Stomach smooth muscle (tissue), 2 donors: ENCODE measurements at regions not wholly inside any gene's neighbourhood (a gene's known extent, or its start where the extent isn't known, plus 50 kb on each side); places are given as distances from the start of the nearest gene placed in this dataset.

Experiments
- H3K27ac ChIP-seq: one replicate; pipeline ENCODE4 v1.7.0; 2013; ENCODE audit warnings: mild to moderate bottlenecking, low read length, inconsistent platforms
- H3K27me3 ChIP-seq, 2 donors: one replicate each; pipeline ENCODE4 v1.7.0; 2013; ENCODE audit warnings: low read length in 2 of 2; ENCODE audit not compliant: insufficient read depth in 2 of 2, control insufficient read depth in 1 of 2
- H3K36me3 ChIP-seq, 2 donors: one replicate each; pipeline ENCODE4 v1.7.0; 2013; ENCODE audit warnings: low read length in 2 of 2; ENCODE audit not compliant: control insufficient read depth in 2 of 2, insufficient read depth in 2 of 2
- H3K4me1 ChIP-seq: one replicate; pipeline ENCODE4 v1.7.0; 2013; ENCODE audit warnings: low read length; ENCODE audit not compliant: control insufficient read depth, insufficient read depth
- H3K4me3 ChIP-seq, 2 donors: one replicate each; pipeline ENCODE4 v1.7.0; 2013; ENCODE audit warnings: low read length in 2 of 2
- H3K9ac ChIP-seq, 2 donors: one replicate each; pipeline ENCODE4 v1.7.0; 2013; ENCODE audit warnings: low read length in 2 of 2, mild to moderate bottlenecking in 1 of 2
- H3K9me3 ChIP-seq, 2 donors: one replicate each; pipeline ENCODE4 v1.7.0; 2013; ENCODE audit warnings: low read length in 2 of 2; ENCODE audit not compliant: control insufficient read depth in 2 of 2
- donor health status: healthy.
- donor health status: Pancreatic carcinoma.

GRCh38 chr2:128635361-128635900 is 316.8 kb upstream of the HS6ST1 start:
- Histone ChIP-seq H3K4me1 (no peaks in the 10 kb centered on the region), H3K36me3 (no peaks in the 10 kb centered on the region), H3K27ac (no peak overlapping the region), H3K9me3 (no peaks in the 10 kb centered on the region), H3K27me3 (no peaks in the 10 kb centered on the region), H3K9ac (no peak overlapping the region), H3K4me3 (no peak overlapping the region)

GRCh38 chr2:128636802-128637147 is 318.1 kb upstream of the HS6ST1 start:
- H3K9me3 ChIP-seq = no peaks in the 10 kb centered on the region
- H3K9ac ChIP-seq = no peak overlapping the region
- no peaks in the 10 kb centered on the region for H3K36me3 ChIP-seq
- H3K4me1 ChIP-seq = no peaks in the 10 kb centered on the region
- no peaks in the 10 kb centered on the region for H3K27me3 ChIP-seq
- no peak overlapping the region for H3K4me3 ChIP-seq
- H3K27ac ChIP-seq = no peak overlapping the region

GRCh38 chr2:128637481-128638155 is 318.9 kb upstream of the HS6ST1 start:
- Histone ChIP-seq H3K36me3 (no peaks in the 10 kb centered on the region), H3K27ac (no peak overlapping the region), H3K9me3 (no peaks in the 10 kb centered on the region), H3K4me1 (no peaks in the 10 kb centered on the region), H3K9ac (no peak overlapping the region), H3K27me3 (no peaks in the 10 kb centered on the region), H3K4me3 (no peak overlapping the region)

DNA sequence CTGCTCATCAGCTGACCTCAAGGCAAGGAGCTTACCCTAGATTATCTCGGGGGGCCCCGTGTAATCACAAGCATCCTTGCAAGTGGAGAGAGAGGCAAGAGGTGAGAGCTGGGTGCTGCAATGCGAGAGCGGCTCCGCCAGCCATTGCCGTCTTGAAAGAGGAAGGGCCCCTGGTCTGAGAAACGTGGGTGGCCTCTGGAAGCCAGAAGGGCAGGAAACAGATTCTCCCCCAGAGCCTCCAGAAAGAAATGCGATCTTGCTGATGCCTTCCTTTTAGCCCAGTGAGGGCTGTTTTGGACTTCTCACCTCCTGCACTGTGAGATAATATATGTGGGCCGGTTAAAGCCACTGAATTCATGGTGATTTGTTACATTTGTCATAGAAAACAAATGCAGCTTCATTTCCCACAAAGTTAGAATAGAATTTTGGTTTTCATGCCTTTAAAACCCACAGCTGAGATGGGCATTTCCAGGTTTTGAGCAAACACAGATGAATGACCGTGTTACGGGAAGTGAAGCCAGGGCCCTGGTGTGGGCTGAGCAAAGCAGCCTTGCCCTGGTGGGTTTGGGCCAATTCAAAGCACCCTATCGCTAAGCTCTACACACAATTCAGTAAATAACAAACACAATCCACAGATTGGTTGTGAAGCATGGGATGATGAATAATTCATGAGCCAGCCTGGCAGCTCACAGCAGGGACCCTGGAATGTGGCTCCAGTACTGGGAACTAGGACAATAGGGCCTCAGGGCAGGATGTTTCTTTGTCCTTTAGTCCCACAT is 319.9 kb upstream of the HS6ST1 start:
- Histone ChIP-seq H3K9me3 (no peaks in the 10 kb centered on the region), H3K27ac (no peak overlapping the region), H3K9ac (no peak overlapping the region), H3K4me1 (no peaks in the 10 kb centered on the region), H3K27me3 (no peaks in the 10 kb centered on the region), H3K4me3 (no peak overlapping the region), H3K36me3 (no peaks in the 10 kb centered on the region)

DNA sequence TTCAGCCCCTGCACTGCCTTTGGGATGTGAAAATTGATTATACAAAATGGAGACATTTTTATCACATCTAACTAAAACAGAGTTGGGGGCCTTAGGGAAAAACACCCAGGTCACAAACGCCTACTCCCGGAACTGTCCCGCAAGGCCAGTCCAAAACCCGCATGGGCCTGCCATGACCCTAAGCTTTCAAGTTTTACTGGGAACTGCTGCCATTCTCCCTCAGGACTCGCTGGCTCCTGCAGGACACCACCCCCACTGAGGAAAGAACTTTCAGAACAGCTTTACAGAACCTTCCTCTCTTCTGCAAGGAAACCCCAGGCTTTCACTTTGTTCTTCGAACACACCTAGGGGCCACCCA is 320.4 kb upstream of the HS6ST1 start:
- no peaks in the 10 kb centered on the region for H3K27me3 ChIP-seq
- H3K27ac ChIP-seq = no peak overlapping the region
- H3K4me1 ChIP-seq = no peaks in the 10 kb centered on the region

DNA sequence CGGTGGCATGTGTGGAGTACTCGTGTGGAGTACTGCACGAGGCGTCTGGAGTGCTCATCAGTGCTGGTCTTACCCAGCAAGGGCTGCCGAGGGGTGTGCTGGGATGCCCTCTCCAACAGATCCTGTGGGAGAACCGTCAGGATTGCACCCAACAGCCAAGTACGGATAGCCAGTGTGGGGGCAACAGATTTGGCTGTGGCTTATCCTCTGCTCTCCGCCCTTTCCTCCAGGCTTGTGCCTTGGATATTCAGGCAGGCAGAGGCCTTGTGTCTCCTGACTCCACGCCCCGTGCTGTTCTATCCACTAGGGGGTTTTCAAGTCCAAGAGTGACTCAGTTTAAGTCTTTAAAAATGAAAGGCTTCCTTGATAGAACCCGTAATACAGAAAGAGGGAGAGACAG is 321.0 kb upstream of the HS6ST1 start:
- Histone ChIP-seq H3K27ac (no peak overlapping the region), H3K36me3 (no peaks in the 10 kb centered on the region)

More for the DNA sequence above, 320.4 kb upstream of the HS6ST1 start:
- H3K9ac ChIP-seq = no peak overlapping the region
- H3K4me3 ChIP-seq = no peak overlapping the region
- H3K9me3 ChIP-seq = no peaks in the 10 kb centered on the region
- H3K36me3 ChIP-seq = no peaks in the 10 kb centered on the region

DNA sequence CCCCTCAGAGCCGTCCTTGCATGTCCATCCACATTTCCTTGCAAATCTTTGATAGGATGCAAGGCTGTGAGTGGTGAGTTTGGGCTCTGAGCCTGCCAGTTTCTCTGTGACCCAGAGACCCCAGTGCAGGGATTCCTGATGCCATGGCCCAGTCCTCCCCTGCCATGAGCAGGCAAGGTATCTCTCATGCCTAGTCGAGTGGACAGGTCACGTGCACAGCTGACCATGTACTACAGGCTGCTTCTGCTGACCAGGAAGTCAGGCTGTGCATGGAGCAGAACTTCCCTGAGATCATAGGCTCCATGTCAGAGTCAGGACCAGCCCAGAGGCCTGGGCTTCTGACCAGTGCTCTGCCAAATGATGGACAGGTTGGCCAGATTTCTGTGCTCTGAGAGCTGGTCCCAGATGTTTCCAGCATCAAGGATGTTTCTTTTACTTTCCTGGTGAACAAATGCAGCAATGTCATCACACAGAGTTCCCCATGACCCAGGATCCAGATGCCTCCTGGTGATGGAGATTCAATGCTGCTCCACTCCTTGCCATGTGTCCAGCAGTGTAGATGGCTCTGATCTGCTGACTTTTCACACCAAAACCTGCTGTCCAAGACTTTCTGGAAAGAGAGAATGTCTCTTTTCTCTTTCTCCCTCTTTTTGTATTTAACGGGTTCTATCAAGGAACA is 321.6 kb upstream of the HS6ST1 start:
- Histone ChIP-seq H3K4me3 (no peak overlapping the region), H3K36me3 (no peaks in the 10 kb centered on the region), H3K4me1 (no peaks in the 10 kb centered on the region), H3K9ac (no peak overlapping the region), H3K9me3 (no peaks in the 10 kb centered on the region), H3K27ac (no peak overlapping the region), H3K27me3 (no peaks in the 10 kb centered on the region)

More for the DNA sequence above, 321.0 kb upstream of the HS6ST1 start:
- no peak overlapping the region for H3K9ac ChIP-seq
- no peaks in the 10 kb centered on the region for H3K9me3 ChIP-seq
- no peak overlapping the region for H3K4me3 ChIP-seq
- H3K27me3 ChIP-seq = no peaks in the 10 kb centered on the region
- no peaks in the 10 kb centered on the region for H3K4me1 ChIP-seq

DNA sequence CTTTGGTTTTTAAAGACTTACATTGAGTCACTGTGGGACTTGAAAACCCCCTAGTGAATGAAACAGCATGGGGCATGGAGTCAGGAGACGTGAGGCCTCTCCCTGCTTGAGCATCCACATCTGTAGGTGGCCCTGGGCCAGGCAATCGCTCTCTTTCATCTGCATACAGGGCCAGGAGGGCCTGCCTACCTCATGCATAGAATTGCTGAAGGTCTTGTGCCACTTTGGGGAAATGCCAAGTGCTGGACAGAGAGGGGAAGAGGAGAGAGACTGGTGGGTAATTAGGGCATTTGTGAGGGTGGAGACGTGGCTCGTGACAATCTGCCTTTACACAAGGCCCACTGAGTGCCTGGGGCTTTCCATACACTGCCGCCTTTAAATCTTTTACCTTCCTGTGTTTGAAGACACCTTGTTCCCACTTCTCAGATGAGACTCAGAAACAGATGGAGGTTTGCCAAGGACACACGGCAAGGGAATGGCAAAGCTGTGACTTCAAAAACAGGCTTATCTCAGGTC is 322.2 kb upstream of the HS6ST1 start:
- no peak overlapping the region for H3K9ac ChIP-seq
- H3K4me1 ChIP-seq = no peaks in the 10 kb centered on the region
- H3K27ac ChIP-seq = no peak overlapping the region
- no peaks in the 10 kb centered on the region for H3K36me3 ChIP-seq
- no peaks in the 10 kb centered on the region for H3K27me3 ChIP-seq
- H3K4me3 ChIP-seq = no peak overlapping the region
- no peaks in the 10 kb centered on the region for H3K9me3 ChIP-seq

DNA sequence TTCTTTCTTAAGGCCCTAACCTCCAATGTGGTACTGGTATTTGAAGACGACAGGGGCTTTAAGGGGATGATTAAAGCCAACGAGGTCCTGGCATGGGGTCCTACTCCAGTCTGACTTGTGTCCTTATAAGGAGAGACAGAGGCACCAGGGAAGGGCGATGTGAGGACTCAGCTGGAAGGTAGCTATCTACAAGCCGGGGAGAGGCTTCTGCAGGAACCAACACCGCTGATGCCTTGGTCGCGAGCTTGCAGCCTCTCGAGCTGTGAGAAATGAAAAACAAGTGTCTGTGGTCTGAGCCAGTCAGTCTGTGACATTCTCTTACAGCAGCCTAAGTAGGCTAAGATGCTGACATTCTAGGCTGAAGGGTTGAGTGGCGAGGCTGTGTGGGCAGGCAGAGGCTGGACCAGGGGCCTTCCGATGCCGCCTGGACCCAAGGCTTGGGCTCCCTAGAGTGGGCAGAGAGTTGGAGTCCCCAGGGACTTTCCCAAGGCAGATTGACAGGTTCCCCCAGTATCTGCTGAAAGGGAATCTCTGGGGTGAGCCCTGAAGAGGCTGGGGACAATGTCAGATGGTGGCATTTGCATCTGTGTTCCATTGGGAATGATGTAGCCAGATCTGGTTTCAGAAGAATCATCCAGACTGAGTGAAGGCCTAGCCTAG is 322.9 kb upstream of the HS6ST1 start:
- H3K4me1 ChIP-seq = no peaks in the 10 kb centered on the region
- H3K4me3 ChIP-seq = no peak overlapping the region
- H3K9ac ChIP-seq = no peak overlapping the region
- no peaks in the 10 kb centered on the region for H3K9me3 ChIP-seq
- no peaks in the 10 kb centered on the region for H3K27me3 ChIP-seq
- H3K27ac ChIP-seq = no peak overlapping the region
- no peaks in the 10 kb centered on the region for H3K36me3 ChIP-seq

- H3K9me3 ChIP-seq = no peaks in the 10 kb centered on the region
- H3K27me3 ChIP-seq = no peaks in the 10 kb centered on the region
- H3K4me3 ChIP-seq = no peak overlapping the region
- H3K9ac ChIP-seq = no peak overlapping the region
- no peak overlapping the region for H3K27ac ChIP-seq
- no peaks in the 10 kb centered on the region for H3K4me1 ChIP-seq
- H3K36me3 ChIP-seq = no peaks in the 10 kb centered on the region
Measured at GRCh38 chr2:128642316-128642715, 323.6 kb upstream of the HS6ST1 start.
